Keratinocyte (primary cell): ENCODE measurements at regions not wholly inside any gene's neighbourhood (a gene's known extent, or its start where the extent isn't known, plus 50 kb on each side); places are given as distances from the start of the nearest gene placed in this dataset.

ENCODE experiments used
- DNase-seq: peaks from one replicate; pipeline ENCODE4 v3.0.0-alpha.2; 2011; ENCODE audit warnings: low read depth, missing footprints, low spot score
- FAIRE-seq: peaks from 2 replicates; lab custom pipeline; 2011; peaks lifted over from hg19 to GRCh38; lab: Jason Lieb, UNC
- H2AFZ ChIP-seq: 2 replicates; pipeline ENCODE4 v1.6.0; 2012; ENCODE audit warnings: low read length, control low read depth, inconsistent platforms; ENCODE audit not compliant: control insufficient read depth
- H3K27ac ChIP-seq: 2 replicates; pipeline ENCODE4 v1.5.1; 2011; ENCODE audit warnings: low read length; ENCODE audit not compliant: control insufficient read depth, insufficient read depth
- H3K27me3 ChIP-seq: 3 replicates; pipeline ENCODE4 v1.6.0; 2011; ENCODE audit warnings: low read length; ENCODE audit not compliant: control insufficient read depth, insufficient read depth; ENCODE audit errors: extremely low read depth
- H3K36me3 ChIP-seq, 2 experiments: 2 replicates in 1 of 2; 3 replicates in 1 of 2; pipeline ENCODE4 v1.5.1; 2011; ENCODE audit warnings: low read length in 2 of 2, mild to moderate bottlenecking in 1 of 2; ENCODE audit not compliant: control insufficient read depth in 2 of 2, insufficient read depth in 2 of 2; ENCODE audit errors: extremely low read depth in 1 of 2
- H3K4me1 ChIP-seq: 3 replicates; pipeline ENCODE4 v1.5.1; 2011; ENCODE audit warnings: low read length; ENCODE audit not compliant: control insufficient read depth, insufficient read depth; ENCODE audit errors: extremely low read depth
- H3K4me2 ChIP-seq: 3 replicates; pipeline ENCODE4 v1.6.0; 2011; ENCODE audit warnings: low read depth, low read length; ENCODE audit not compliant: control insufficient read depth, insufficient read depth; ENCODE audit errors: extremely low read depth
- H3K4me3 ChIP-seq, 3 experiments: fragments of 200-600 bp in 1 of 3; sonication (generic) in 1 of 3; 2 replicates in 2 of 3; 3 replicates in 1 of 3; pipeline ENCODE4 v1.5.1; 2011 to 2016; ENCODE audit warnings: low read length in 3 of 3, mild to moderate bottlenecking in 3 of 3, control low read depth in 2 of 3, inconsistent platforms in 1 of 3, low read depth in 1 of 3, mixed read lengths in 1 of 3, mixed run types in 1 of 3, moderate library complexity in 1 of 3; ENCODE audit not compliant: control insufficient read depth in 2 of 3, insufficient read depth in 2 of 3; ENCODE audit errors: extremely low read depth in 1 of 3
- H3K79me2 ChIP-seq: 2 replicates; pipeline ENCODE4 v1.6.0; 2012; ENCODE audit warnings: low read length; ENCODE audit not compliant: control insufficient read depth, insufficient read depth
- H3K9ac ChIP-seq: 3 replicates; pipeline ENCODE4 v1.6.0; 2011; ENCODE audit warnings: low read length; ENCODE audit not compliant: control insufficient read depth, insufficient read depth; ENCODE audit errors: extremely low read depth
- H3K9me1 ChIP-seq: 3 replicates; pipeline ENCODE4 v1.6.0; 2011; ENCODE audit warnings: low read length; ENCODE audit not compliant: control insufficient read depth, insufficient read depth; ENCODE audit errors: extremely low read depth
- H3K9me3 ChIP-seq: 2 replicates; pipeline ENCODE4 v1.5.1; 2012; ENCODE audit warnings: low read depth, low read length; ENCODE audit not compliant: control insufficient read depth
- H4K20me1 ChIP-seq: 3 replicates; pipeline ENCODE4 v1.6.0; 2011; ENCODE audit warnings: low read length; ENCODE audit not compliant: control insufficient read depth, insufficient read depth; ENCODE audit errors: extremely low read depth
- CTCF ChIP-seq, 3 experiments: IDR thresholded peaks in 1 of 3; conservative IDR thresholded peaks in 1 of 3; optimal IDR thresholded peaks in 1 of 3; 2 replicates in 2 of 3; 3 replicates in 1 of 3; pipeline versions ENCODE3 to v1.5.1; 2011; ENCODE audit warnings: low read length in 3 of 3, mild to moderate bottlenecking in 3 of 3, moderate library complexity in 2 of 3, control low read depth in 1 of 3, inconsistent platforms in 1 of 3; ENCODE audit not compliant: insufficient read depth in 2 of 3; ENCODE audit errors: extremely low read depth in 1 of 3
- EZH2 ChIP-seq: IDR thresholded peaks from one replicate; pipeline ENCODE4 v1.6.1; 2012; ENCODE audit warnings: inconsistent platforms, mild to moderate bottlenecking, low read length, moderate library complexity
- dilution Hi-C: fragments of 300-500 bp; cut with MboI; formaldehyde crosslinking; loops from one replicate; pipeline ENCODE4 v1.7.0; 2020; ENCODE audit warnings: low sequenced_read_pairs; ENCODE audit not compliant: extremely low pct_ligation_motif_present

- FAIRE-seq (no peak), DNase-seq (no peak)
- H3K4me3 ChIP-seq = no peak overlapping the region
- H3K9me1 ChIP-seq = no peaks in the 10 kb centered on the region
- H3K4me2 ChIP-seq = no peak overlapping the region
- no peaks in the 10 kb centered on the region for H3K4me1 ChIP-seq
- H3K27me3 ChIP-seq = no peaks in the 10 kb centered on the region
- H2AFZ ChIP-seq = no peak overlapping the region
- dilution Hi-C loops = no loop called here
- H3K9me3 ChIP-seq = no peaks in the 10 kb centered on the region
- no peak overlapping the region for H3K27ac ChIP-seq
- no peaks in the 10 kb centered on the region for H4K20me1 ChIP-seq
- TF ChIP-seq EZH2 = no peak
- no peak for TF ChIP-seq CTCF (optimal IDR thresholded peaks at IDR 0.05 in 1 of 3, IDR thresholded peaks at IDR 0.05 in 1 of 3, conservative IDR thresholded peaks at IDR 0.05 in 1 of 3; ENCODE audit: extremely low read depth in 1 of 3, insufficient read depth in 2 of 3, low read length in 3 of 3)
- H3K79me2 ChIP-seq = no peaks in the 10 kb centered on the region
- no peak overlapping the region for H3K9ac ChIP-seq
- H3K36me3 ChIP-seq = no peaks in the 10 kb centered on the region
Observed at GRCh38 chr1:83573776-83574175, 425.2 kb downstream of the TTLL7 start.

GRCh38 chr1:83571536-83571935 is 427.4 kb downstream of the TTLL7 start:
- Histone ChIP-seq H3K4me2 (no peak overlapping the region), H3K4me1 (no peaks in the 10 kb centered on the region), H3K36me3 (no peaks in the 10 kb centered on the region), H3K27ac (no peak overlapping the region), H4K20me1 (no peaks in the 10 kb centered on the region), H3K27me3 (no peaks in the 10 kb centered on the region), H3K4me3 (no peak overlapping the region), H2AFZ (no peak overlapping the region), H3K9me3 (no peaks in the 10 kb centered on the region), H3K9me1 (no peaks in the 10 kb centered on the region), H3K79me2 (no peaks in the 10 kb centered on the region), H3K9ac (no peak overlapping the region)
- TF ChIP-seq CTCF (optimal IDR thresholded peaks at IDR 0.05 in 1 of 3, IDR thresholded peaks at IDR 0.05 in 1 of 3, conservative IDR thresholded peaks at IDR 0.05 in 1 of 3; ENCODE audit: extremely low read depth in 1 of 3, insufficient read depth in 2 of 3, low read length in 3 of 3) (no peak), EZH2 (no peak)
- FAIRE-seq = no peak
- DNase-seq = no peak
- dilution Hi-C loops = no loop called here
